DOHH2 (cell line): ENCODE measurements at regions not wholly inside any gene's neighbourhood (a gene's known extent, or its start where the extent isn't known, plus 50 kb on each side); places are given as distances from the start of the nearest gene placed in this dataset.

ENCODE experiments used
- H3F3A ChIP-seq: fragments of 200-600 bp; sonication (generic), shearing (Covaris generic); 2 replicates; pipeline ENCODE4 v1.6.0; 2016; ENCODE audit warnings: antibody characterized with exemption, mild to moderate bottlenecking; ENCODE audit not compliant: control insufficient read depth, insufficient read depth
- H3K27ac ChIP-seq: fragments of 200-600 bp; sonication (generic); 2 replicates; pipeline ENCODE4 v1.5.1; 2014; ENCODE audit warnings: low read depth, mild to moderate bottlenecking, low read length, moderate library complexity
- H3K27me3 ChIP-seq: fragments of 200-600 bp; sonication (generic); 2 replicates; pipeline ENCODE4 v1.6.1; 2014; ENCODE audit warnings: mild to moderate bottlenecking, low read length, mixed read lengths; ENCODE audit not compliant: control insufficient read depth
- H3K36me3 ChIP-seq: fragments of 200-600 bp; sonication (generic); 2 replicates; pipeline ENCODE4 v1.6.1; 2014; ENCODE audit warnings: mild to moderate bottlenecking, low read length, moderate library complexity, mixed read lengths; ENCODE audit not compliant: control insufficient read depth
- H3K4me1 ChIP-seq: fragments of 200-600 bp; sonication (generic); 2 replicates; pipeline ENCODE4 v1.6.1; 2014; ENCODE audit warnings: mild to moderate bottlenecking, low read length, mixed read lengths; ENCODE audit not compliant: control insufficient read depth
- H3K4me2 ChIP-seq: fragments of 200-600 bp; sonication (generic); 2 replicates; pipeline ENCODE4 v1.6.0; 2014; ENCODE audit warnings: mild to moderate bottlenecking, low read length, moderate library complexity
- H3K4me3 ChIP-seq: fragments of 200-600 bp; sonication (generic); 2 replicates; pipeline ENCODE4 v1.5.1; 2014; ENCODE audit warnings: mild to moderate bottlenecking, low read length, mixed read lengths
- H3K79me2 ChIP-seq: fragments of 200-600 bp; sonication (generic); 2 replicates; pipeline ENCODE4 v1.6.1; 2014; ENCODE audit warnings: mild to moderate bottlenecking, low read length, mixed read lengths; ENCODE audit not compliant: control insufficient read depth
- H3K9me2 ChIP-seq: fragments of 200-600 bp; sonication (generic); replicated peaks from 2 replicates; pipeline ENCODE4 v1.6.1; 2014; ENCODE audit warnings: mild to moderate bottlenecking, low read length, mixed read lengths; ENCODE audit not compliant: control insufficient read depth
- H3K9me3 ChIP-seq: fragments of 200-600 bp; sonication (generic); 2 replicates; pipeline ENCODE4 v1.6.1; 2014; ENCODE audit warnings: antibody characterized with exemption, low read length, mixed read lengths; ENCODE audit not compliant: control insufficient read depth, insufficient read depth
- H4K20me1 ChIP-seq: fragments of 200-600 bp; sonication (generic); 2 replicates; pipeline ENCODE4 v1.6.0; 2014; ENCODE audit warnings: low read depth, mild to moderate bottlenecking, antibody characterized with exemption, low read length, moderate library complexity; ENCODE audit not compliant: control insufficient read depth, insufficient read depth
- CTCF ChIP-seq: fragments of 200-600 bp; sonication (generic); IDR thresholded peaks from one replicate; pipeline ENCODE4 v1.5.1; 2014; ENCODE audit warnings: antibody characterized with exemption, mild to moderate bottlenecking, low read depth, low read length; ENCODE audit not compliant: poor library complexity, severe bottlenecking
- EZH2phosphoT487 ChIP-seq: fragments of 200-600 bp; sonication (generic); IDR thresholded peaks from 2 replicates; pipeline ENCODE4 v1.6.1; 2017; ENCODE audit warnings: borderline replicate concordance, mild to moderate bottlenecking, antibody characterized with exemption, low read length, moderate library complexity, mixed read lengths

- TF ChIP-seq CTCF = no peak
- Histone ChIP-seq H3K36me3 (no peaks in the 10 kb centered on the region), H3K9me2 (no peaks in the 10 kb centered on the region), H3K9me3 (no peaks in the 10 kb centered on the region), H4K20me1 (no peaks in the 10 kb centered on the region), H3K79me2 (no peaks in the 10 kb centered on the region), H3K27me3 (no peaks in the 10 kb centered on the region), H3K4me2 (no peak overlapping the region), H3K4me3 (no peak overlapping the region), H3K27ac (no peak overlapping the region), H3F3A (no peaks in the 10 kb centered on the region), H3K4me1 (no peaks in the 10 kb centered on the region)
Measured at GRCh38 chr5:96284727-96285389, 148.2 kb downstream of the PCSK1 start.

GRCh38 chr5:96283589-96283988 is 149.5 kb downstream of the PCSK1 start:
- H3K4me3 ChIP-seq = no peak overlapping the region
- H3K9me3 ChIP-seq = no peaks in the 10 kb centered on the region

GRCh38 chr5:96282020-96282419 is 151.0 kb downstream of the PCSK1 start:
- H3K4me1 ChIP-seq = no peaks in the 10 kb centered on the region

More at GRCh38 chr5:96283589-96283988, 149.5 kb downstream of the PCSK1 start:
- H3K9me2 ChIP-seq = no peaks in the 10 kb centered on the region
- H3F3A ChIP-seq = no peaks in the 10 kb centered on the region
- H3K27me3 ChIP-seq = no peaks in the 10 kb centered on the region
- no peaks in the 10 kb centered on the region for H4K20me1 ChIP-seq
- no peaks in the 10 kb centered on the region for H3K36me3 ChIP-seq
- TF ChIP-seq CTCF (no peak), EZH2phosphoT487 (no peak)
- no peak overlapping the region for H3K4me2 ChIP-seq
- H3K79me2 ChIP-seq = no peaks in the 10 kb centered on the region
- H3K4me1 ChIP-seq = no peaks in the 10 kb centered on the region
- no peak overlapping the region for H3K27ac ChIP-seq

More at GRCh38 chr5:96282020-96282419, 151.0 kb downstream of the PCSK1 start:
- Histone ChIP-seq H3F3A (no peaks in the 10 kb centered on the region), H3K27me3 (no peaks in the 10 kb centered on the region), H3K9me2 (no peaks in the 10 kb centered on the region), H3K79me2 (no peaks in the 10 kb centered on the region), H3K9me3 (no peaks in the 10 kb centered on the region), H3K36me3 (no peaks in the 10 kb centered on the region), H4K20me1 (no peaks in the 10 kb centered on the region), H3K4me2 (no peak overlapping the region), H3K4me3 (no peak overlapping the region), H3K27ac (no peak overlapping the region)
- TF ChIP-seq CTCF (no peak), EZH2phosphoT487 (no peak)
